Thymus (tissue), 11 donors: ENCODE measurements at regions not wholly inside any gene's neighbourhood (a gene's known extent, or its start where the extent isn't known, plus 50 kb on each side); places are given as distances from the start of the nearest gene placed in this dataset.

ENCODE experiments used
- DNase-seq, 9 donors: peaks; one replicate each; pipeline ENCODE4 v3.0.0-alpha.2; 2013; ENCODE audit warnings: low spot score in 9 of 9, low read depth in 6 of 9, missing footprints in 1 of 9
- H3K27ac ChIP-seq, 2 donors: one replicate each; pipeline ENCODE4 v1.5.1; 2013; ENCODE audit warnings: control low read depth in 1 of 2, low read depth in 1 of 2, low read length in 1 of 2, mild to moderate bottlenecking in 1 of 2, moderate library complexity in 1 of 2
- H3K27me3 ChIP-seq, 2 donors: one replicate each; pipeline ENCODE4 v1.5.1; 2013; ENCODE audit warnings: low read length in 1 of 2; ENCODE audit not compliant: control insufficient read depth in 2 of 2, insufficient read depth in 1 of 2
- H3K36me3 ChIP-seq, 2 donors: one replicate each; pipeline ENCODE4 v1.5.1; 2013; ENCODE audit warnings: low read length in 1 of 2, mild to moderate bottlenecking in 1 of 2, moderate library complexity in 1 of 2; ENCODE audit not compliant: control insufficient read depth in 2 of 2, insufficient read depth in 2 of 2
- H3K4me1 ChIP-seq, 2 donors: one replicate each; pipeline ENCODE4 v1.5.1; 2013; ENCODE audit warnings: low read length in 2 of 2; ENCODE audit not compliant: control insufficient read depth in 2 of 2, insufficient read depth in 2 of 2
- H3K4me3 ChIP-seq, 2 donors: one replicate each; pipeline ENCODE4 v1.5.1; 2013; ENCODE audit warnings: low read length in 2 of 2, control low read depth in 1 of 2, mild to moderate bottlenecking in 1 of 2
- H3K9me3 ChIP-seq, 2 donors: one replicate each; pipeline ENCODE4 v1.5.1; 2013; ENCODE audit warnings: low read length in 1 of 2, mild to moderate bottlenecking in 1 of 2; ENCODE audit not compliant: control insufficient read depth in 2 of 2, insufficient read depth in 1 of 2
- WGBS: extraction: QIAGEN DNeasy Blood & Tissue Kit; methylation state at CpG from one replicate; pipeline ENCODE4 v1.1.7; 2013; 5-methylcytosine and 5-hydroxymethylcytosine counted together
- donor health status: healthy.

DNA sequence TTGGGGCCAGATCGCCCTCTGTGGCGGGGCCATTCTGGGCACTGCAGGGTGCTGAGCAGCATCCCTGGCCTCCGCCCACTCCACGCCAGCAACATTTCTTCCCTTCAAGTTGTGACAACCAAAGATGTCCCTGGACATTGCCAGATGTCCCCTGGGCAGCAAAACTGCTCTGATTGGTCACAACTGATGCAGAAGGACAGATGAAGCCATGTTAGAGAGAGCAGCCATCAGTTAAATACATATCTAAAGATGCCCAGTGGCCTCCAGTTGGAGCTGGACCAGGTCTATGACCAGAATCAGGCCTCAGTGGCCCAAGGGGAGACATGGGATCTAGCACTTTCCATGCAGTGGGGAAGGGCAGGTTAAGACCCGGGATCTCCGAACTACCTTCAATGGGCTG is 125.7 kb downstream of the PTPRS start:
- DNase-seq = no peak
- over 99% methylated on average over 6 of the region's 6 CpGs for WGBS
- Histone ChIP-seq H3K27ac (no peak overlapping the region), H3K4me3 (no peak overlapping the region), H3K4me1 (no peaks in the 10 kb centered on the region), H3K27me3 (no peaks in the 10 kb centered on the region), H3K9me3 (peaks cover 1 to 18% of the 10 kb centered on the region in 2 donors), H3K36me3 (peaks cover 0 to 4% of the 10 kb centered on the region in 2 donors)

GRCh38 chr19:5214371-5214770 is 126.2 kb downstream of the PTPRS start:
- no peak overlapping the region for H3K4me3 ChIP-seq
- no peaks in the 10 kb centered on the region for H3K4me1 ChIP-seq
- no peak overlapping the region for H3K27ac ChIP-seq
- peaks cover 0 to 4% of the 10 kb centered on the region in 2 donors for H3K36me3 ChIP-seq
- no peaks in the 10 kb centered on the region for H3K27me3 ChIP-seq
- H3K9me3 ChIP-seq = peaks cover 1 to 18% of the 10 kb centered on the region in 2 donors
- DNase-seq = no peak
- 98% methylated on average over 23 of the region's 23 CpGs for WGBS

- 97% methylated on average over 3 of the region's 3 CpGs for WGBS
- Histone ChIP-seq H3K27me3 (no peaks in the 10 kb centered on the region), H3K27ac (no peak overlapping the region), H3K4me1 (no peaks in the 10 kb centered on the region), H3K9me3 (peaks cover 1 to 18% of the 10 kb centered on the region in 2 donors), H3K36me3 (peaks cover 0 to 4% of the 10 kb centered on the region in 2 donors), H3K4me3 (no peak overlapping the region)
- DNase-seq = no peak
Observed at GRCh38 chr19:5213667-5214066, 126.9 kb downstream of the PTPRS start.

DNA sequence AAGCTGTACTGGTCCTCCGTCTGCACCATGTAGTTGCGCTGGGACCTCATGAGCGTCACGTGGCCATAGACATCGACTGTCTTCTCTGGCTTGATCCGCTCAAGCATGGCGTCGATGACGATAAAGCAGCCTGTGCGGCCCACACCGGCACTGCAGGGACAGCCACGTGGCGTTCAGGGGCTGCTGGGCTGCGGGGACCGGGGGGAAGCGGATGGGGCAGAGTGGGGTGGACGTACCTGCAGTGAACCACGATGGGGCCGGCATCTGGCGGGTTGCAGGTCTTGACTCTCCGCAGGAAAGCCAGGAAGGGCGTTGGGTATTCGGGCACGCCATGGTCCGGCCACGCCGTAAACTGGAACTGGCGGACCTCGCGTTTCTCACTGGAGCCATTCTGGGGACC is 128.5 kb downstream of the PTPRS start:
- H3K27me3 ChIP-seq = no peaks in the 10 kb centered on the region
- H3K27ac ChIP-seq = no peak overlapping the region
- peaks cover 1 to 21% of the 10 kb centered on the region in 2 donors for H3K9me3 ChIP-seq
- H3K36me3 ChIP-seq = no peaks in the 10 kb centered on the region
- no peaks in the 10 kb centered on the region for H3K4me1 ChIP-seq
- no peak for DNase-seq
- no peak overlapping the region for H3K4me3 ChIP-seq
- 97% methylated on average over 30 of the region's 30 CpGs for WGBS

GRCh38 chr19:5211217-5211822 is 129.3 kb downstream of the PTPRS start:
- 98% methylated on average over 9 of the region's 9 CpGs for WGBS
- no peaks in the 10 kb centered on the region for H3K36me3 ChIP-seq
- no peak overlapping the region for H3K27ac ChIP-seq
- no peaks in the 10 kb centered on the region for H3K4me1 ChIP-seq
- no peaks in the 10 kb centered on the region for H3K27me3 ChIP-seq
- peaks cover 1 to 21% of the 10 kb centered on the region in 2 donors for H3K9me3 ChIP-seq
- H3K4me3 ChIP-seq = no peak overlapping the region
- no peak for DNase-seq

- Histone ChIP-seq H3K27me3 (no peaks in the 10 kb centered on the region), H3K36me3 (no peaks in the 10 kb centered on the region)
- WGBS = 98% methylated on average over 23 of the region's 23 CpGs
Observed at GRCh38 chr19:5210556-5210955, 130.1 kb downstream of the PTPRS start.

DNA sequence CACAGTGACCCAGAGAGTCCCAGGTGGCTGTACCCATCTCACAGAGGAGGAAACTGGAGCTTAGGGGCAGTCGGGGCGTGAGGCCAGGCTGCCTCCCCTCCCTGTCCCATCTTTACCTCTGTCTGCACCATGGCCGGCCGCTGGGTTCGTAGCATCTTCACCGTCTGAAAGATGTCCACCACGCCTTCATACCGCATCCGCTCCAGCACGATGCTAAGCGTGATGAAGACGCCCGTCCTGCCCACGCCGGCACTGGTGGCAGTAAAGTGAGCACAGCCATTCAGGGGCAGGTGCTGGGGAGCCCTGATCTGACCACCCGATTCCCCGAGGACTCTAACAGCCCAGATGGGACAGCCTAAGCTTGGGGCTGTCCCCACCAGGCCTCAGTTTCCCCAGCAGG is 132.8 kb downstream of the PTPRS start:
- H3K9me3 ChIP-seq = peaks cover 1 to 21% of the 10 kb centered on the region in 2 donors
- H3K27me3 ChIP-seq = no peaks in the 10 kb centered on the region
- no peak for DNase-seq
- H3K4me3 ChIP-seq = no peak overlapping the region
- H3K27ac ChIP-seq = no peak overlapping the region
- no peaks in the 10 kb centered on the region for H3K36me3 ChIP-seq
- 98% methylated on average over 17 of the region's 17 CpGs for WGBS
- no peaks in the 10 kb centered on the region for H3K4me1 ChIP-seq

More at GRCh38 chr19:5210556-5210955, 130.1 kb downstream of the PTPRS start:
- Histone ChIP-seq H3K27ac (no peak overlapping the region), H3K9me3 (peaks cover 1 to 21% of the 10 kb centered on the region in 2 donors), H3K4me1 (no peaks in the 10 kb centered on the region), H3K4me3 (no peak overlapping the region)
- DNase-seq = no peak

GRCh38 chr19:5206751-5207075 is 133.9 kb downstream of the PTPRS start:
- Histone ChIP-seq H3K27me3 (no peaks in the 10 kb centered on the region), H3K36me3 (no peaks in the 10 kb centered on the region), H3K4me1 (no peaks in the 10 kb centered on the region), H3K9me3 (peaks cover 3 to 25% of the 10 kb centered on the region in 2 donors), H3K27ac (no peak overlapping the region), H3K4me3 (no peak overlapping the region)
- WGBS = 97% methylated on average over 11 of the region's 11 CpGs
- DNase-seq = no peak

DNA sequence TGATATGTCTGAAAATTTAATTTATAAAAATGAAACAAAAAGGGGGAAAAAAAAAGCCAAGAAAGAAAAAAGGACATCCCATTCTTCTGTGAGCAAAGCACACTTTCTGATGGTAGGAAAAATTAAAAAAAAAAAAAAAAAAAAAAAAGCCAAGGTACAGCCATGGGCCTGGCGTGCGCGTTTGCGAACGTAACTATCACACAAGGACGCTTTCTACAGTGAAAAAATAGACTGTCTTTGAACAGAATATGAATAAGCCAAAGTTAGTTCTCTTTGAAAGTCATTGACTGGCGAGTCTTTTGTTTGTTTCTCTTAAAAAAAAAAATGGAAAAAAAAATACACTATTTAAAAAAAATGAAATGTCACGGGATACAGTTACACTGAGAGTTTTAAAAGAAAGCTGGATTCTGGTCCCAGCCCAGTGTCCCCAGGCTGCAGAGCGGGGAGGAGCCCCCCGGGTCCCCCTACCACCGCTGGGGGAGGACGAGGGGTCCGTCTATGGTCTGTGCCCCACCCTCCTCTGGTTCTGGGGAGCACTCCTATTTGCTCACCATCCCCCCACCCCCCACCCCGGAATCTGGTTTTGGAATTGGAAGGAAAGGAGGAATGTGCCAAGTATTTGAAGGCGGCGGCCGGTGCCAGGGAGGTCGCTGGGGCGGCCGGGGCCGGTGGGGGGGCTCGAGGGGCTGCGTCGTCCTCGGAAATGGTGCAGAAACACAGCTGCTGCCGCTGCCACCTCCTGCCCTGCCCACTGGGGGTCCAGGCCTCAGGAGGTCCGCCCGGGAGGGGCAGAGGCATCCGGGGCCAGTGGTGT is 134.5 kb downstream of the PTPRS start:
- H3K36me3 ChIP-seq = no peaks in the 10 kb centered on the region
- DNase-seq = no peak

More for the DNA sequence above, 134.5 kb downstream of the PTPRS start:
- H3K4me3 ChIP-seq = no peak overlapping the region
- 94% methylated on average over 29 of the region's 29 CpGs for WGBS
- H3K27ac ChIP-seq = no peak overlapping the region
- H3K27me3 ChIP-seq = no peaks in the 10 kb centered on the region
- H3K4me1 ChIP-seq = no peaks in the 10 kb centered on the region
- H3K9me3 ChIP-seq = peaks cover 3 to 19% of the 10 kb centered on the region in 2 donors
